A549 (cell line): ENCODE measurements at regions not wholly inside any gene's neighbourhood (a gene's known extent, or its start where the extent isn't known, plus 50 kb on each side); places are given as distances from the start of the nearest gene placed in this dataset.

Experiments
- ATAC-seq, 2 experiments: fragments of 200-7000 bp in 1 of 2; fragments of >200 bp in 1 of 2; cut with Nextera tagmentation in 1 of 2; cut with Tn5 transposase in 1 of 2; 3 replicates each; pipeline versions ENCODE4 v1.8.0 to v1.9.1; 2018 to 2020; ENCODE audit warnings: mild to moderate bottlenecking in 1 of 2, moderate library complexity in 1 of 2
- CTCF ChIA-PET: fragments of 300-600 bp; sonication (Branson Sonifier 250); formaldehyde crosslinking; extraction: SDS; loops from one replicate; lab custom pipeline; 2021; ENCODE audit warnings: antibody characterized with exemption, inconsistent platforms; lab: Yijun Ruan, JAX
- POLR2A ChIA-PET: fragments of 350-600 bp; formaldehyde crosslinking; extraction: SDS; loops from one replicate; lab custom pipeline; 2021; ENCODE audit warnings: antibody characterized with exemption, inconsistent platforms; lab: Yijun Ruan, JAX
- DNase-seq, 2 experiments: peaks; one replicate each; pipeline versions ENCODE4 v3.0.0 to v3.0.0-alpha.2; 2011 to 2016; ENCODE audit warnings: low read depth in 1 of 2, low spot score in 1 of 2
- FAIRE-seq: peaks from 2 replicates; lab custom pipeline; 2011; peaks lifted over from hg19 to GRCh38; lab: Jason Lieb, UNC
- H3K27ac ChIP-seq, 2 experiments: fragments of >200 bp; sonication (Bioruptor Twin); formaldehyde crosslinking; 3 replicates each; pipeline ENCODE4 v1.5.1; 2016 to 2017
- H3K4me1 ChIP-seq: fragments of >200 bp; sonication (Bioruptor Twin); formaldehyde crosslinking; 3 replicates; pipeline ENCODE4 v1.6.1; 2016
- H3K4me2 ChIP-seq: fragments of >200 bp; sonication (Bioruptor Twin); formaldehyde crosslinking; 3 replicates; pipeline ENCODE4 v1.6.1; 2016
- H3K4me3 ChIP-seq: fragments of >200 bp; sonication (Bioruptor Twin); formaldehyde crosslinking; 3 replicates; pipeline ENCODE4 v1.5.1; 2016
- H3K9me3 ChIP-seq: fragments of >200 bp; sonication (Bioruptor Twin); formaldehyde crosslinking; 3 replicates; pipeline ENCODE4 v1.6.1; 2016
- ATOH8 ChIP-seq: fragments of 250-450 bp; sonication (Bioruptor Pico); IDR thresholded peaks from 2 replicates; pipeline ENCODE4 v1.5.0; 2020; ENCODE audit warnings: low read depth, mild to moderate bottlenecking, moderate library complexity
- BHLHE40 ChIP-seq: IDR thresholded peaks from 2 replicates; pipeline ENCODE4 v1.6.1; 2012; ENCODE audit warnings: low read depth, low read length, inconsistent platforms
- CBX2 ChIP-seq: fragments of 200-600 bp; sonication (generic); IDR thresholded peaks from 2 replicates; pipeline ENCODE4 v1.6.1; 2016; ENCODE audit warnings: low read depth, mild to moderate bottlenecking, borderline replicate concordance
- CEBPB ChIP-seq, 2 experiments: fragments of >200 bp in 1 of 2; sonication (Bioruptor Twin) in 1 of 2; formaldehyde crosslinking in 1 of 2; IDR thresholded peaks; 2 replicates each; pipeline ENCODE4 v1.6.1; 2012 to 2016
- CTCF ChIP-seq: fragments of >200 bp; sonication (Bioruptor Twin); formaldehyde crosslinking; IDR thresholded peaks from 3 replicates; pipeline ENCODE4 v1.5.1; 2016
- EHMT2 ChIP-seq: fragments of 200-600 bp; sonication (generic); IDR thresholded peaks from 2 replicates; pipeline ENCODE4 v1.6.1; 2016; ENCODE audit warnings: antibody characterized with exemption, low read depth, mild to moderate bottlenecking, moderate library complexity
- ESRRA ChIP-seq: fragments of 150-350 bp; IDR thresholded peaks from 2 replicates; pipeline ENCODE4 v1.6.1; 2014; ENCODE audit warnings: mild to moderate bottlenecking, low read length, borderline replicate concordance
- FOSL2 ChIP-seq, 2 experiments: fragments of 450-650 bp in 1 of 2; fragments of >200 bp in 1 of 2; sonication (Bioruptor Twin) in 1 of 2; formaldehyde crosslinking; IDR thresholded peaks; 2 replicates each; pipeline versions ENCODE4 v1.5.0 to v1.6.1; 2016 to 2020; ENCODE audit warnings: mild to moderate bottlenecking in 1 of 2, moderate library complexity in 1 of 2
- FOXS1 ChIP-seq: fragments of 250-450 bp; sonication (Bioruptor Pico); IDR thresholded peaks from 2 replicates; pipeline ENCODE4 v1.5.0; 2020; ENCODE audit warnings: mild to moderate bottlenecking, moderate library complexity
- HEYL ChIP-seq: fragments of 250-450 bp; sonication (Bioruptor Pico); IDR thresholded peaks from 2 replicates; pipeline ENCODE4 v1.8.0; 2021; ENCODE audit warnings: mild to moderate bottlenecking, moderate library complexity
- HOXA7 ChIP-seq: fragments of 250-450 bp; sonication (Bioruptor Pico); IDR thresholded peaks from 2 replicates; pipeline ENCODE4 v1.5.0; 2020; ENCODE audit warnings: mild to moderate bottlenecking, moderate library complexity
- KDM1A ChIP-seq: fragments of 200-600 bp; sonication (generic); IDR thresholded peaks from 2 replicates; pipeline ENCODE4 v1.6.1; 2016; ENCODE audit warnings: low read depth, mild to moderate bottlenecking
- MAFK ChIP-seq: fragments of 450-650 bp; IDR thresholded peaks from 2 replicates; pipeline ENCODE4 v1.6.1; 2014; ENCODE audit not compliant: partially characterized antibody
- MAZ ChIP-seq: fragments of 150-350 bp; IDR thresholded peaks from 2 replicates; pipeline ENCODE4 v1.6.1; 2014; ENCODE audit warnings: antibody characterized with exemption, low read depth, low read length, borderline replicate concordance
- MYC ChIP-seq: IDR thresholded peaks from 2 replicates; pipeline ENCODE4 v1.6.1; 2012; ENCODE audit warnings: mild to moderate bottlenecking, inconsistent platforms, low read length, improper control_type of control experiment, borderline replicate concordance
- NFE2L2 ChIP-seq: fragments of 150-350 bp; conservative IDR thresholded peaks from 2 replicates; pipeline ENCODE4 v1.6.1; 2014; ENCODE audit warnings: low read length
- PHF8 ChIP-seq: fragments of 200-600 bp; sonication (generic); IDR thresholded peaks from 2 replicates; pipeline ENCODE4 v1.6.1; 2016; ENCODE audit warnings: low read depth, mild to moderate bottlenecking, antibody characterized with exemption, moderate library complexity, borderline replicate concordance
- POLR2A ChIP-seq: IDR thresholded peaks from 2 replicates; pipeline ENCODE4 v1.6.1; 2012; ENCODE audit warnings: mild to moderate bottlenecking, low read length
- POLR2AphosphoS2 ChIP-seq: conservative IDR thresholded peaks from 2 replicates; pipeline ENCODE4 v1.6.1; 2012; ENCODE audit warnings: low read length, improper control_type of control experiment, inconsistent platforms
- RCOR1 ChIP-seq: fragments of 150-350 bp; IDR thresholded peaks from 2 replicates; pipeline ENCODE4 v1.6.1; 2014; ENCODE audit warnings: antibody characterized with exemption, low read length, low read depth
- RNF2 ChIP-seq: fragments of 200-600 bp; sonication (generic); IDR thresholded peaks from 2 replicates; pipeline ENCODE4 v1.6.1; 2016; ENCODE audit warnings: low read depth, mild to moderate bottlenecking, antibody characterized with exemption, moderate library complexity, borderline replicate concordance
- SMC3 ChIP-seq: fragments of >200 bp; sonication (Bioruptor Twin); formaldehyde crosslinking; IDR thresholded peaks from 3 replicates; pipeline ENCODE4 v1.6.1; 2018; ENCODE audit warnings: inconsistent platforms
- SREBF2 ChIP-seq: fragments of 450-650 bp; IDR thresholded peaks from 2 replicates; pipeline ENCODE4 v1.6.1; 2014; ENCODE audit warnings: mild to moderate bottlenecking, moderate library complexity
- ZC3H11A ChIP-seq: fragments of 450-650 bp; IDR thresholded peaks from 2 replicates; pipeline ENCODE4 v1.6.1; 2014; ENCODE audit warnings: antibody characterized with exemption, mild to moderate bottlenecking
- ZFP36 ChIP-seq: fragments of 450-650 bp; IDR thresholded peaks from 2 replicates; pipeline ENCODE4 v1.6.1; 2014; ENCODE audit warnings: borderline replicate concordance; ENCODE audit not compliant: partially characterized antibody
- WGBS: methylation state at CpG from one replicate; pipeline ENCODE4 v1.1.6; 2017; ENCODE audit errors: missing lambda C conversion rate; 5-methylcytosine and 5-hydroxymethylcytosine counted together
- TF ChIP-seq, protein P1 (sequence below): IDR thresholded peaks from 2 replicates; pipeline ENCODE4 v1.6.1; 2012
- TF ChIP-seq, protein P2 (sequence below): IDR thresholded peaks from 2 replicates; pipeline ENCODE4 v1.6.1; 2012

- 84% methylated on average over 3 of the region's 3 CpGs for WGBS
- Histone ChIP-seq H3K4me3 (no peak overlapping the region), H3K9me3 (no peaks in the 10 kb centered on the region), H3K4me1 (peaks cover 7% of the 10 kb centered on the region; the same call in 2 of the 3 replicates), H3K4me2 (no peak overlapping the region), H3K27ac (no peak overlapping the region)
- ATAC-seq, result no peak
- TF ChIP-seq ZFP36 (no peak), ESRRA (no peak), FOXS1 (no peak), PHF8 (no peak), RNF2 (no peak), POLR2A (no peak), ZC3H11A (no peak), KDM1A (no peak), EHMT2 (no peak), SMC3 (no peak)
- TF ChIP-seq, protein P1, sequence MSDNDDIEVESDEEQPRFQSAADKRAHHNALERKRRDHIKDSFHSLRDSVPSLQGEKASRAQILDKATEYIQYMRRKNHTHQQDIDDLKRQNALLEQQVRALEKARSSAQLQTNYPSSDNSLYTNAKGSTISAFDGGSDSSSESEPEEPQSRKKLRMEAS, result no peak
- TF ChIP-seq, protein P2, sequence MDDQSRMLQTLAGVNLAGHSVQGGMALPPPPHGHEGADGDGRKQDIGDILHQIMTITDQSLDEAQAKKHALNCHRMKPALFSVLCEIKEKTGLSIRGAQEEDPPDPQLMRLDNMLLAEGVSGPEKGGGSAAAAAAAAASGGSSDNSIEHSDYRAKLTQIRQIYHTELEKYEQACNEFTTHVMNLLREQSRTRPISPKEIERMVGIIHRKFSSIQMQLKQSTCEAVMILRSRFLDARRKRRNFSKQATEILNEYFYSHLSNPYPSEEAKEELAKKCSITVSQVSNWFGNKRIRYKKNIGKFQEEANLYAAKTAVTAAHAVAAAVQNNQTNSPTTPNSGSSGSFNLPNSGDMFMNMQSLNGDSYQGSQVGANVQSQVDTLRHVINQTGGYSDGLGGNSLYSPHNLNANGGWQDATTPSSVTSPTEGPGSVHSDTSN, result no peak
- CTCF ChIA-PET, result interaction anchor here (1.3 to 1.5 kb wide), 2 partner anchors 9 to 16 kb away, joined by 3 to 4 read pairs; no protein-coding TSS in a partner anchor
- POLR2A ChIA-PET, result no interaction called here
- FAIRE-seq, result no peak
- no peak for DNase-seq
Observed at GRCh38 chr10:93146336-93146735, 72.6 kb downstream of the CYP26A1 start.

DNA sequence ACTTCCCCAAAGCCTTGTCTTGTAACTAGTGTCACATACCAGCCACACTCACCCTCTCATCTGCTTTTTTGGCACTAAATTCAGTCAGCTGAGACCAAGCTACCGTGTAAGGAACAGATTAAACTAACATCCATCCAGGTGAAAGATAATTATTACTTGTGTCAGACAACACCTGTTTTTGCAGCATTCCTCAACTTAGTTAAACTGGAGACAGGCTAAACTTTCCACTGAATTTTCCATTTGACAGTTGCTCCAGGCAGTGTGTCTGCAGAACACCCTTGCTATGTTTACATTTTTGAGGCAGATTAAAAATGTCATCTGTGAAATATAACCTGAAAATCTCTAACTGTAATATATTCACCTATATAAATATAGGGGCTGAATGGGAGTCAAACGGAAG is 73.6 kb downstream of the CYP26A1 start:
- Histone ChIP-seq H3K27ac (no peak overlapping the region), H3K4me1 (peaks cover 7% of the 10 kb centered on the region; the same call in 2 of the 3 replicates), H3K4me3 (no peak overlapping the region)
- no peak for FAIRE-seq
- POLR2A ChIA-PET, result no interaction called here
- TF ChIP-seq FOSL2 (IDR thresholded peaks at IDR 0.05) (no peak), FOSL2 (CRISPR knock-in tag; IDR thresholded peaks at IDR 0.05) (no peak)
- TF ChIP-seq, all 56 proteins: peak for 0
- 0 out of 3 replicates have a peak overlapping the region, but pooled peaks have one; percentile 8 for H3K4me2 ChIP-seq
- 35% methylated on average over 2 of the region's 2 CpGs for WGBS
- H3K9me3 ChIP-seq, result no peaks in the 10 kb centered on the region
- ATAC-seq (no peak), DNase-seq (no peak)
- CTCF ChIA-PET, result interaction anchor here (1.1 kb wide), 1 partner anchor 16 kb away, joined by 3 read pairs; no protein-coding TSS in a partner anchor

- no peak for FAIRE-seq
- ChIA-PET POLR2A (no interaction called here), CTCF (no interaction called here)
- peaks cover 7% of the 10 kb centered on the region; the same call in 2 of the 3 replicates for H3K4me1 ChIP-seq
- no peak overlapping the region for H3K27ac ChIP-seq
- H3K4me3 ChIP-seq, result no peak overlapping the region
- ATAC-seq, result no peak
- H3K4me2 ChIP-seq, result no peak overlapping the region
- no peak for DNase-seq
- H3K9me3 ChIP-seq, result peaks cover 7% of the 10 kb centered on the region; the same call in 1 of the 3 replicates
- 76% methylated on average over 3 of the region's 3 CpGs for WGBS
- TF ChIP-seq ZC3H11A (no peak), CBX2 (no peak)
Observed at GRCh38 chr10:93148476-93148875, 74.8 kb downstream of the CYP26A1 start.

DNA sequence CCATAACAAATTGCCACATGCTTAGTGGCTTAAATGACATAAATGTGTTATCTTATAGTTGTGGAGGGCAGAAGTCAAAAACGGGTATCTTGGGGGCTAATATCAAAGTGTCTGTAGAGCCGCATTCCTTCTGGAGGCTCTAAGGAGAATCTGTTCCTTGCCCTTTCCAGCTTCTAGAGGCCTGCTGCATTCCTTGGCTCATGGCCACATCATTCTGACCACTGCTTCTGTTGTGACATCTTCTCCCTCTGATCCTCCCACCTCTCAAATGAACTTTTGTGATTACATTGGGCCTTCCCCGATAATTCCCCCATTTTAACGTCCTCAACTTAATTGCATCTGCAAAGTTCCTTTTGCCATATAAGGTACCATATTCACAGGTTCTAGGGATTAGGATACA is 76.1 kb downstream of the CYP26A1 start:
- POLR2A ChIA-PET, result no interaction called here
- FAIRE-seq (no peak), DNase-seq (no peak), ATAC-seq (no peak)
- CTCF ChIA-PET, result no interaction called here
- peaks cover 11% of the 10 kb centered on the region; the same call in 1 of the 3 replicates for H3K9me3 ChIP-seq
- peaks cover 7% of the 10 kb centered on the region; the same call in 2 of the 3 replicates for H3K4me1 ChIP-seq
- no peak overlapping the region for H3K4me3 ChIP-seq
- H3K4me2 ChIP-seq, result no peak overlapping the region
- no peak overlapping the region for H3K27ac ChIP-seq
- TF ChIP-seq, protein P1, result no peak
- TF ChIP-seq HOXA7 (CRISPR knock-in tag) (no peak), CTCF (no peak), CBX2 (no peak), RNF2 (no peak), HEYL (CRISPR knock-in tag) (no peak), RCOR1 (no peak), ATOH8 (CRISPR knock-in tag) (no peak), FOXS1 (no peak), MAFK (no peak), ESRRA (no peak), SMC3 (no peak), KDM1A (no peak), POLR2AphosphoS2 (no peak), MYC (no peak), NFE2L2 (no peak), SREBF2 (no peak), MAZ (no peak), CEBPB (IDR thresholded peaks at IDR 0.05) (no peak), BHLHE40 (no peak)
- 75% methylated on average over 4 of the region's 4 CpGs for WGBS
